ENCODE measurements at regions not wholly inside any gene's neighbourhood (a gene's known extent, or its start where the extent isn't known, plus 50 kb on each side); places are given as distances from the start of the nearest gene placed in this dataset.
"Not testable (repeated sequence)": the region's sequence is repeated elsewhere in the genome, so short reads cannot be mapped to it uniquely, and the experiment has no call there.

DNA sequence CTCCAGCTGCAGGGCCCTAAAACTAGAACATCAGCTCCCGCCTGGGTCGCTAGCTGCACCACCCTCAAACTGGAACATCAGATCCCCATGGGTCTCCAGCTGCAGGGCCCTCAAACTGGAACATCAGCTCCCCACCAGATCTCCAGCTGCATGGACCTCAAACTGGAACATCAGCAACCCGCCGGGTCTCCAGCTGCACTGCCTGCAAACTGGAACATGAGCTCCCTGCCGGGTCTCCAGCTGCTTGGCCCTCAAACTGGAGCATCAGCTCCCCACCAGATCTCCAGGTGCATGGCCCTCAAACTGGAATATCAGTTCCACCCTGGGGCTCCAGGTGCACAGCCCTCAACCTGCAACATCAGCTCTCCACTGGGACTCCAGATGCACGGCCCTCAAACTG is 82.7 kb downstream of the TFRC start:
- not testable (repeated sequence) for H3K4me3 ChIP-seq (ENCODE audit: low read depth, low read length)

DNA sequence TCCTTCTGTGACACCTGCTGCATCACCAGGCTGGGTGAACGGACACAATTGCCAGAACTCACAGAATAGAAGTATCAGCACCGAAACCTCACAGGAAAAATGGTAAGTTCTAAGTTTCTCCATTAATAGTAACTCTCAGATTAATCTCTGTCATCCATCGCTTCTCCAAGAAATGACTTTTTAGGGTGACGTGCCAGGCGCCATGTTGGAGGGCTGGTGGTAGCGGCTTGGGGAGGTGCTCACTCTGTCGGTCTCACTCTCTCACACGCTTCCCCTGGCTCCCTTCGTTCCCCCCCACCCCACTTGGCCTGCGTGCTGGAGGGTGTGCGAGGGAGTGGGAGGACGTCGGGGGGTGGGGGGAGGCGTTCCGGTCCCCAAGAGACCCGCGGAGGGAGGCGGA is 85.6 kb downstream of the TFRC start:
- H3K4me3 ChIP-seq (ENCODE audit: low read depth, low read length) = not testable (repeated sequence)

DNA sequence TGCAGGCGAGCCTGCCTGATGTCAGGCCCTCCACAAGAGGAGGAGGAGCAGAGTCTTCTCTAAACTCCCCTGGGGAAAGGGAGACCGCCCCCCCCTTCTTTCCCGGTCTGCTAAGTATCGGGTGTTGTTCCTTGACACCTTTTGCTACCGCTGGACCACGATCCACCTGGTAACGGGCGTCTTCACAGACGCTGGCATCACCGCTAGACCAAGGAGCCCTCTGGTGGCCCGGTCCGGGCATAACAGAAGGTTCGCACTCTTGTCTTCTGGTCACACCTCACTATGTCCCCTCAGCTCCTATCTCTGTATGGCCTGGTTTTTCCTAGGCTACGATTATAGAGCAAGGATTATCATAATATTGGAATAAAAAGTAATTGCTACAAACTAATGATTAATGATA is 86.0 kb upstream of the TNK2 start:
- H3K4me3 ChIP-seq (ENCODE audit: low read depth, low read length) = not testable (repeated sequence)
- TF ChIP-seq, protein P1, sequence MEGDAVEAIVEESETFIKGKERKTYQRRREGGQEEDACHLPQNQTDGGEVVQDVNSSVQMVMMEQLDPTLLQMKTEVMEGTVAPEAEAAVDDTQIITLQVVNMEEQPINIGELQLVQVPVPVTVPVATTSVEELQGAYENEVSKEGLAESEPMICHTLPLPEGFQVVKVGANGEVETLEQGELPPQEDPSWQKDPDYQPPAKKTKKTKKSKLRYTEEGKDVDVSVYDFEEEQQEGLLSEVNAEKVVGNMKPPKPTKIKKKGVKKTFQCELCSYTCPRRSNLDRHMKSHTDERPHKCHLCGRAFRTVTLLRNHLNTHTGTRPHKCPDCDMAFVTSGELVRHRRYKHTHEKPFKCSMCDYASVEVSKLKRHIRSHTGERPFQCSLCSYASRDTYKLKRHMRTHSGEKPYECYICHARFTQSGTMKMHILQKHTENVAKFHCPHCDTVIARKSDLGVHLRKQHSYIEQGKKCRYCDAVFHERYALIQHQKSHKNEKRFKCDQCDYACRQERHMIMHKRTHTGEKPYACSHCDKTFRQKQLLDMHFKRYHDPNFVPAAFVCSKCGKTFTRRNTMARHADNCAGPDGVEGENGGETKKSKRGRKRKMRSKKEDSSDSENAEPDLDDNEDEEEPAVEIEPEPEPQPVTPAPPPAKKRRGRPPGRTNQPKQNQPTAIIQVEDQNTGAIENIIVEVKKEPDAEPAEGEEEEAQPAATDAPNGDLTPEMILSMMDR (IDR thresholded peaks at IDR 0.05; ENCODE audit: borderline replicate concordance, insufficient read depth, low read depth, low read length) = peak; percentile 60

DNA sequence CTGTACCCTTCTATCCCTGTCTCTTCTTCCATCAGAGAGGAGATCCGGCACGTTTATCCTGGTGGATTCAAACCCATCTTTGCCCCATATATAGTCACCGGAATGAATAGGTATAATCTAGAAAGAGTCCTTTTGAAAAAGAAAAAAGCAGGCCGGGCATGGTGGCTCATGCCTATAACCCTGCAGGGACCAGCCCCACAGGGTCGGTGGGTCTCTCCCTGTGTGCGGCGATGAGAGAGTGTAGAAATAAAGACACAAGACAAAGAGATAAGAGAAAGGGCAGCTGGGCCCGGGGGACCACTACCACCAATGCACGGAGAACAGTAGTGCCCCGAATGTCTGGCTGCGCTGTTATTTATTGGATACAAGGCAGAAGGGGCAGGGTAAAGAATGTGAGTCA is 85.3 kb upstream of the TNK2 start:
- not testable (repeated sequence) for H3K4me3 ChIP-seq (ENCODE audit: low read depth, low read length)

DNA sequence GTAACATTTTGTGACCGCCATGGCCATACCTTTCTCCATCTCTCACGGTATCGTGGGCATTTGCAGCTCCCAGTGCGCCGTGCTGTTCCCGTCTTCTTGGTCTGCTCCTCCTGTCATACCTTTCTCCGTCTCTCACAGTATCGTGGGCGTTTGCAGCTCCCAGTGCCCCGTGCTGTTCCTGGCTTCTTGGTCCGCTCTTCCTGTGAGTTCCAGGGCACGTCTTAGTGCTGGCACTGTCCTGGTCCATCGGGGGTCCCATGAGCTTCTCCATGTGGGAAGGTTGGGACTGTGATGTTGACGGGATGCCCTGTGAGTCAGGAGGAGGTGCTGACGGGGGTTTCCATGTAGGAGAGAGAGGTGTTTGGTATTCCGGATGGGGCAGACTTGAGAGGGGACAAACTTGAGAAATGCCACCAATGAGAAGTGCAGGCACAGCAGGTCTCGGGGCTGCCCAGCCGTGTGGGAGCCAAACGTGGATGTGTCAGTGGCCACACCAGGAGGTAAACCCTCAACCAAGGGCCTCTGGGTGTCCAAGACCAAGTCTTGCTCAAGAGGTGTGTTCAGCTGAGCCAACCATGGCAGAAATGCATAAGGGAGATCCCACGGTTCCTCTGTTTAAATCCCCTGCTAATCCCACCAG is 84.7 kb upstream of the TNK2 start:
- not testable (repeated sequence) for H3K4me3 ChIP-seq (ENCODE audit: low read depth, low read length)

DNA sequence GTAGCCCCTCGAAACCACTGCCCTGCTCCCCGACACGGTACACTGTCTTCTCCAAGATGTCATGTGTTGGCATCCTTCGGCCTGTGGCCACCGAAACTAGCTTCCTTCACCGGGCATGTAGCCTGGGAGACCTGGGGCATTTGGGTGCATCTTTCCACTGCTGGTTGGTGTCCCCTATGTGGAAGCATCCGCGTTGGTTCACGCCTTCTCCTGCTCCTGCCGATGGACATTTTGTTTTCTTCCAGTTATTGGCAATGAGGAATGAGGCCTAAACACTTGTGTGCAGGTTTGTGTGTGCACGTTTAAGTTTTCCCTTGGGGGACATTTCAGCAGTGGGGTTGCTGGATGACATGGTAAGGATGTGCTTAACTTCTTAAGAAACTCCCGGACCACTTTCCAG is 83.6 kb upstream of the TNK2 start:
- not testable (repeated sequence) for H3K4me3 ChIP-seq (ENCODE audit: low read depth, low read length)

DNA sequence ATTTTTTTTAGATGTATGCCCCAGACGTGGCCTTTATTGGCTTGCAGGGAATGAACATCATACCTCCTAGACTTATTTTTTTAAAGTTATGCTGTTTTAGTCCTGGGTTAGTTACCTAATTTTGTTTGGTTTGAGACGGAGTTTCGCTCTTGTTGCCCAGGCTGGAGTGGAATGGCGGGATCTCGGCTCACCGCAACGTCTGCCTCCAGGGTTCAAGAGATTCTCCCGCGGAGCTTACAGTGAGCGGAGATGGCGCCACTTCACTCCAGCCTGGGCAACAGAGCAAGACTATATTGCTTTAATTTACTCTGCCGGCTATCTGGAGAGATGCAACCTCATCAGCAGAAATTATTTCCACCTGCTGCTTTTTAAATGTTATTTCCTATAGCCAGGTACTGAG is 82.9 kb upstream of the TNK2 start:
- H3K4me3 ChIP-seq (ENCODE audit: low read depth, low read length) = not testable (repeated sequence)

DNA sequence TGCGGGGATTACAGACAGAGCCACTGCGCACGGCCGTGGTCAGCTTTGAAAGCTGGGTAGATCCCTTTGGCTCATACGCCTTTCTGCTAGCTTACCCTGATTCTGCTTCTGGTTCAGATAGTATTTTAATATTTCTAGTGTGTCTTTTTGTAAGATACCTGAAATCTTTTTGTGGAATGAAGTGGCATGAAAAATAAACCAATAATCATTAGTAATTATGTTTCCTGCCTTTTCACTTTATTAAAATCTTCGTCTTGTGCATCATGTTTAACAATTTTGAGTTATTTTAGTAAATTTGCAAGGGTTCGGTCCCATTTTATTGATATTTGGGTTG is 82.5 kb upstream of the TNK2 start:
- peak overlapping the region; percentile 61 for H3K4me3 ChIP-seq (ENCODE audit: low read depth, low read length)

DNA sequence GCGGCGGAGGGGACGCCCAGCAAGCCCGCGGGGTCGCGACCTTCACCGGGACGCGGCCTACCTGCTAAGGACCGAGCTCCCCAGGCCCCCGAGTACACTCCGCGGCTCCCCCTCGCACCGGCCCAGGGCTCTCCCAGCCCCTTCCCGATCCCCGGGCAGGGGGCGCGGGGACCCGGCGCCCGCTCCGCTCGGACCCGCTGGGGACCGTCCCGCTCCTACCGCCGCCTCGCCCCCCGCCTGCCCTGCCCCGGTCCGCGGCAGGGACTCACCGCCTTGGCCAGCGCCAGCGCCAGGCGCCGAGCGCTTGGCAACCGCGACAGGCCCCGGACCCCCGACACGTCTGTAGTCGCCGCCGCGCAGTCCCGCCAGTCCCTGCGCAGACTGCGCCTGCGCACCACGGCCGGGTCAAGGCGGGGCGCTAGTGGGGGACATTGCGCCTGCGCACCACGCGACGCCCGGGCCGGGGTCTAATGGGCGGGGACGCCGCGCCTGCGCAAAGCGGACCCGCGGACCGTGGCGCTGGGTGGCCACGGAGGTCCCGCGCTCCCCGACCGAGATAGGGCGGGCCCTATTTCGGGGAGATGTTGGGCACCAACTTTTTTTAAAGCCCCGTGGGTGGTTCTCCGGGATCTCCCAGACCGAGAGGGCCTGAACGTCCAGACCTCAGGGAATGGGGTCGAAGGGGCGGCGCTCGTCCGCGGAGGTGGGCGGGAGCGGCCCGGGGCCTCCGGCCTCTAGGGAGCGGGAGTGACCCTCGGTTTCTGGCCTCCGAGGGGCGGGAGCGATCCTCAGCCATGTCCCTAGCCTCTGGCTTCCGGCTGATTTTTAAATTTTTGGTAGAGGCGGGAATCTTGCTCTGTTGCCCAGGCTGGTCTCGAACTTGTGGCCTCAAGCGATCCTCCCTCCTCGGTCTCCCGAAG is 81.8 kb upstream of the TNK2 start:
- H3K4me3 ChIP-seq (ENCODE audit: low read depth, low read length) = peak overlapping the region; percentile 61

DNA sequence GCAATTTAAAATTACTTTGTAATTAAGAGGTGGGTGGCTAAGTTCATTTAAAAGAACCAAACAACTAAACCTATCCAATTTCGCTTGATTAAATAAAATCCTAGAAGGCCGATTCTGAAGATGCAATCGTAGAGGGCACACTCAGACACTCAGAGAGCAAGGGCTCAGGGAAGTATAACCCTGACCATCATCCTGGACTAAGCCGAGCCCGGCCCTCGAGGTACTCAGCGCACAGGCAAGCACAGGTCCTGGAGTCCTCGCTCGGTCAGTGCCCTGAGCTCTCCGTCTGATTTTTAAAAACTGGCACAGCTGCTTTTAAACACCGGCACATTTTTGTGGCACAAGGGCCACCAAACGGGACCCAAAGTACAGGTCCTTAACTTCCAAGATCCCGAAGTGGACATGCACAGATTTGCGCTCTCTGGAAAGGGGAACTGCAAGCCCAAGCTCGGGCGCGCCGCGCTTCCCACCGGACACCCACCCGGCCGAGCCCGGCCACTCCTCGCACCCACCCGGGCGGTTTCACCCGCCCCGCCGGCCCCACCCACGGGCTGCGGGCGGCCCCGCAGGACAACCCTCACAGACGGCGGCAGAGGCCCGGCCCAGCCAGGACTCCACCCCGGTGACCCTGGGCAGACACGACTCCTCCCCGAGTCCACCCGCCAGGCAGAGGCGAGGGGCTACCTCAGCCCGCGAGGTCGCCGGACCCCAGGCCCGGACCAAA is 81.0 kb upstream of the TNK2 start:
- H3K4me3 ChIP-seq (ENCODE audit: low read depth, low read length) = peak overlapping the region; percentile 55

DNA sequence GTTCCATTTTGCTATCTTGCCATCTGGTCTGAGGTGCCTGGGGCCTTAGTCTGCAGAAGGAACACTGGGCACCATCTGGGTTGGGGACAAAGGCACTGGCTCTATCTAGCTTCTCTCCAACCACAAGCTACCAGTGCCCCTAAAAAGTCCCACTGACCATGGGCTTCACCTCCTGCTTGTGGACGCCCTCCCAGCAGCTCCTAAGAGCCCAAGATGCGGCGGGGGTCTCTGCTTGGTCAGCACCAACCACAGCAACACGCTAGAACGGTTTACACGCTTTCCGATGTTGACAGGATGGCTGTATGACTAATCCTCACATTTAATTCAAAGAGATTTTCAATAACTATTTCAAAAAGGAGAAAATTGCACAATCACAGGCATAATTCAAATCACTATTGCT is 80.4 kb upstream of the TNK2 start:
- not testable (repeated sequence) for H3K4me3 ChIP-seq (ENCODE audit: low read depth, low read length)

DNA sequence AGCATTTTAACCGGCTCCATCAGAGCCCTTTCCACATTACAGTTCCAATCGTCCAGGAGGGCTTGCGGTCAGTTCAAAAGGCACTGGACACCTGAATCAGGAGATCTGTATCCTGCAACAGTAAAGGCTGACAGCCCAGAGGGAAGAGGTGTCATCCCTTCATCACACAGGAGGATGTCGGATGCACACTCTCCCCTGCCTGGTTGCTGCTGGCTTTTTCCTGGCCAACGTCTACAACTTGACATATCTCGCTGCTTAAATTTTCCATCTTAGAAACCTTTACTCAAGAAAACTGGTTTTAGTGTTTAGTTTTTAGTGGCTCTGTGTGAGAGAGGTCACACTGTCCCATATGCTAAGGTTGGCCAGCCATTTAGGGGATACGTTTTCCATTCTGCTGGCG is 78.7 kb upstream of the TNK2 start:
- H3K4me3 ChIP-seq (ENCODE audit: low read depth, low read length) = not testable (repeated sequence)

DNA sequence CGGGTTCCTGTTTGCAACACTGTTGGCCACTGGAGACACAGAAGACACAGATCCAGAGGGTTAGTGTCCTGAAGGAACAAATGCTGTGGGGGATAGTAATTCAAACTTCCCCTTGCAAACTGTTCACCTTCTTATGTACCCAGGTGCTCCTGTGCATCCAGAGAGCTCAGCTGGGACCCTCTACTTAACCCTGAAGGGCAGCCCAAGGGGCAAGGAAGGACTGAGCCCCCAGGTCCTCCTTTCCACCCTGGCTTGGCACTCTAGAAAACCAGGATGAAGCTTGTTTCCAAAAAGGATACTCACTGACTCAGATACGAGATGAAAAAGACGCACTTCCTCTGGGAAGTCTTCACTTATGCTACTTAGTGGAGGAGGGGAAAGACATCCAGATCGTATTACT is 78.2 kb upstream of the TNK2 start:
- H3K4me3 ChIP-seq (ENCODE audit: low read depth, low read length) = not testable (repeated sequence)

DNA sequence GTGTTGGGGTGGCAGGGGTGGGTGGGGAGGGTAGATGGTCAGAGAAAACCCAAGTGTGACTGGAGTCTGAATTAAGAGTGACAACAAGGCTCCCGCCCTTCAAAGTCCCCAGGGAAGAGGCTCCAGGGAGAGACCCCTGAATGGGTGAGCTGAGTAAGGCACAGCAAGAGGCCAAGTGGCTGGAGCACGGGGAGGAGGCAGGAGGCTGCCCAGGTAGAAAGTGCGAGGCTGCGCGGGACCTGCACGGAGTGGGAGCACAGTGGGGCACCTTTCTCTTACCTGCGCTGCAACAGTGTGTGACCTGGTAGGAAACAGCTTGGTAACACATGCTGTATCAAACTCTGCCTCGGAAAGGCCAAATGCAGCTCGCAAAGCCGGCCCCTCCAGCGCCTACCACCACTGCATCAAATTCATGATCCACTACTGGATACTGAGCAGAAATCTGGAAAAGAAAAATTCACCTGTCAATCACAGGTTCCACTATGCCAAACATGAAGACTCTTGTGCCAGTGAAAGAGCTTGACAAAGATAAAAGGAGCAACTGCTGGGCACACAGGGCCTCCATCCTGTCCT is 77.1 kb upstream of the TNK2 start:
- H3K4me3 ChIP-seq (ENCODE audit: low read depth, low read length) = not testable (repeated sequence)

DNA sequence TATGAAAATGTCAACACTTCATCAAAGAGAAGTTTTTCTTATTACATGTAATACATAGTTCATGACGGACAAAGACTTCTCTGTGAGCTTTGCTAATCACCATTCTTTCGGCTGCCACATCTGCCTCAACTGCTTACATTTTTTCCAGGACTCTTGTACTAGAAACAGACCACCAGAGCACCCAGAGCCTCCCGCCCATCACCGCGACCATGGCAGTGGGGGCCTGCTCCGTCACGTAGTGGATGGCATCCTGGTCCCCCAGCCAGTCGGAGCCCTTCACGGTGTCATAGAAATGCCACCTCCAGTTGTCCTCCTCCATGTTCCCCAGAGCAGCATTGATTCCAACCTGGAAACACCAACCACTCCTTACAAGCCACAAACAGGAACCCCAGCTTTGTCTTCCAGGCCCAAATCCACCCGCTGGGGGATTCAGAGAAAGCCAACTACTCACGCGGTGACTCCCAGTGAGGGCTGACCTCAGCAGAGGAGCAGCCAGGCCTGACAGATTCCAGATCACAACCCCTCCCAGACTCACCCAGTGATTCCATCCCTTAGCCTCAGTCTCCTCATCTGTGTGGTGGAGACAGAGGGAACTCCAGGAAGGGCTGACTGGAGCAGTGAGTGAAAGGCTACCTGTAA is 76.2 kb upstream of the TNK2 start:
- not testable (repeated sequence) for H3K4me3 ChIP-seq (ENCODE audit: low read depth, low read length)

DNA sequence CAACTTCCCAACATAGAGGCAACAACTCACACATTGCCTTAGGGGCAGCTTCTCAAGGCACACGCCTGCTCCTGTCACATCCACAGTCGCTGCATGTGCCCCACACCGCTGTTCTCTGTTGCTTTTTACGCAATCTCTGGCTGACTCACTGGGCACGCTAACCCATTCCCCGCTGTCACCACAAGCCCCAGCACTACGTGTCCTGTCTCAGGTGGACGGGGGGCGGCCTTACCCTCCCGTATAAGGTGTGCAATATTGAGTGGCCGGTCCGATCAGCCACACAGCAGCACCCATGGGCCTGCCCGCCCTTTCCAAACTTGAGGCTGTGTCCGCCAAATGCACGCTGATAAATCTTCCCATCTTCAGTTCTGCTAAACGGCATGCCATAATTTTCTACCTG is 75.5 kb upstream of the TNK2 start:
- not testable (repeated sequence) for H3K4me3 ChIP-seq (ENCODE audit: low read depth, low read length)

DNA sequence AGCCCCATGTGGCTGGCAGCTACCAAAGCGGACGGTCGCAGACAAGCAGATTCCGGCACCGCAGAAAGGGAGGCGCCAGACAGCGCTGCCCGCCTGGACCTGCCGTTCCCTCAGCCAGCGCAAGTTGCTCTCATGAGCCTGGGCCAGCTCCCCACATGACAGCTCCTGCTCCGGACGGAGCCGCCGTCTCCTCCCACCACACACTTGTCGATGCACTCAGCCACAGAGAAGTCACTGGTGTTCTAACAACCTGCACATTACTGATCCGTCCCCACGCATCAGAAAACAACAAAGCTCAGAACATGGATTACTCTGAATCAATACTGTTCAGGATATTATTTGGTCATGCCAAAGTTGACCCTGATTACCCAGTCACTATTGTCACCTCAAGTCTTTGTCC is 74.4 kb upstream of the TNK2 start:
- H3K4me3 ChIP-seq (ENCODE audit: low read depth, low read length) = not testable (repeated sequence)

DNA sequence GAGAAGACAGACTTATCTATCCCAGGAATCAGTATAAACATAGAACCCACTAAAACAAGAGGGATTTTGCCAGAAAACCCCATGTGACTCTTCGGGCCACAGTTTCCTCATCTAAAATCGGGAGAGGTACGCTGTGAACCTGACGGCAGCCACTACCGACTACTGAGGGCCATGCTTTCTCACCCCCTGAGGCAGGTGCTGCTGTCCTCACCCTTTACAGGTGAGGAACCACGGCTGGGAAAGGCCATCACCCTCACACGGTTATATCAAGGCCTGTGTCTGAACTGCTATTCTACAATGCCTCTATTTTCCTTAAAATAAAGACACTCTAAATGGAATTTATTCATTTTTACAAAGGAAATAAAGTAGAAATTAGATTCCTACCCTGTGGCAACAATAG is 73.4 kb upstream of the TNK2 start:
- H3K4me3 ChIP-seq (ENCODE audit: low read depth, low read length) = not testable (repeated sequence)

DNA sequence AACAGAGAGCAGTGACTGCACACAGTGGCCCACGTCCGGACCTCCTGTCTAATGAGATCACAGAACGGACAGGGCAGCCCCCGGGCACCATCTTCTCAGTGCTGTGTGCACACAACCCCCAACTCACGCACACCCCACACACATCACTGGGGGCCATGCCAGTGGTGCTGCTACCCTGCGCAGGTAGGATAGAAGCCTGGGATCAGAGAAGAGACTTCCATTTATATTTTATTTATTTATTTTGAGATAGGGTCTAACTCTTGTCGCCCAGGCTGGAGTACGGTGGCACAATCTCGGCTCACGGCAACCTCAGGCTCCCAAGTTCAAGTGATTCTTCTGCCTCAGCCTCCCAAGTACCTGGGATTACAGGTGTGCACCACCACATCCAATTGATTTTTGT is 71.5 kb upstream of the TNK2 start:
- H3K4me3 ChIP-seq (ENCODE audit: low read depth, low read length) = not testable (repeated sequence)
